ENCODE measurements at regions not wholly inside any gene's neighbourhood (a gene's known extent, or its start where the extent isn't known, plus 50 kb on each side); places are given as distances from the start of the nearest gene placed in this dataset.

GRCh38 chr2:133879703-133880102 lies 311.4 kb upstream of the NCKAP5 start:
- no peak for TF ChIP-seq CTCF (IDR thresholded peaks at IDR 0.05)
- TF ChIP-seq POLR2A (IDR thresholded peaks at IDR 0.05) = no peak

All from right lobe of liver (tissue), 4 donors.